Inflammatory macrophage treated with lipopolysaccharide for 1 hour (primary cell): ENCODE measurements at regions not wholly inside any gene's neighbourhood (a gene's known extent, or its start where the extent isn't known, plus 50 kb on each side); places are given as distances from the start of the nearest gene placed in this dataset.

ENCODE experiments used
- DNase-seq, 2 donors: peaks; one replicate each; pipeline ENCODE4 v3.0.0-alpha.2; 2020 to 2022

DNA sequence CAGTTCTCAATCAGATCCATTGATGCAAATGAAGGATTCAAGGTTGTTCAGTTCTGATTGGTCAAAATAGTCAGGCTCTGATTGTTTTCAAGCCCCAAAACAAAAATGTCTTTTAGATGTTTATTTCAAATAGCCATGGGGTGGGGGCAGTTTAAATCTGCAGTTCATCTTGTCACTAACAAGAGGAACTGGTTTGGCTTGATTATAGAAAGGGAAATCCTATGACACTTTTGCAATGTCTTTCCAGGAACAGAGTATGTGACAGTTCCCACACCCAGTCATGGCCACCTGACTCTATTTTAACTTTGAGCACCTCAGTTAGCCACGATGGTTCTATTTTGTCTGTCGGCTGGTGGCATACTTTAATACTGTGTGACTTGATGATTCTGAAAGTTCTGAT is 1544.1 kb downstream of the PLA2G4A start:
- peak; percentile 0 to 23 for DNase-seq

DNA sequence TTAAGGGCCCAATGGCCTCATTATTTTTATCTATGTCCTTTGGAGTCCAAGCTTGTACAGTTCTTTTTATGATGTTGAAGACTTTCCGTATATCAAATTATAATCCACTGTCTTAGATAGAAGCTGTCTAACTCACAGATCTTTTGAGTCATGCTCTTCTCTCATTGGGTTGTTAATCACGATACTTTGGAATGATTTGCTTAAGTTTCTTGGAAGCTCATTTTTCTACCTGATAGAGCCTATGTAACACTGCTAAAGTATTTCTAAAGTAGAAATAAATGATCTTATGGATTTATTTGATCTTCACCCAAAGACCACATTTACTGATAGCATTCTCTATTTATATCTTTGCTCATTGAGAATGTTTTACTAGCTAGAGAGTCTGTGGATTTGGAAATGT is 1554.1 kb downstream of the PLA2G4A start:
- DNase-seq: no peak

DNA sequence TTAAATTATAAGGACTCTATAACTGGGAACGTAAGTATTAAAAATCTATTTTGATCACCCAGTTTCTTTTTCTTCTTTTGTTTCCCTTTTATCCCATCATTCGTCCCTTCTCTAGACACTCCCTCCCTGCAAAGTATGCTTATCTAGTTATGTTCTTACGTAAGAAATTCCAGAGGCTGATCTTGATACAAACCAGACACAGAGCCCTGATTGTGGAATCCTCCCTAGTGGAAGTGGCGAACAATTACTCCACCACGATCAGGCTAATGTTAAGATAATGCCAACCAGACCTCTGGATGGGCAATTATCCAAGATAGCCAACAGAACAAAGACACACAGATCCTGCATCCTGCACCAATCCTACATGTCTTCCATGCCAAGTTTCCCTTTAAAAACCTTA is 1557.4 kb downstream of the PLA2G4A start:
- no peak for DNase-seq

DNA sequence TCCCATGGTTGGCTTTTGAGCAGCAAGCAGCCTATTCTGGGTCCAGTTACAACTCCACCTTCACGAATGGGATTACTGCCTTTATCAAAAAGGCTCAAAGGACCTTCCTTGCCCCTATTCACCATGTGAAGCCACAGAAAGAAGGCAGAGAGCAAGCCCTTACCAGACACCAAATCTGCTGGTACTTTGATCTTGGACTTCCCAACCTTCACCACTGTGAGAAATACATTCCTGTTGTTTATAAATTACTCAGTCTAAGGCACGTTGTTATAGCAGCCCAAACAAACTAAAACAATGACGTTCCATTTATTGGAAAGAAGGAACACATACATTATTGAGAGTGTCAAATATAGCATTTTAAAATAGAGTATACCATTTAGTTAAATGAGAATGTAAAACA is 1557.9 kb downstream of the PLA2G4A start:
- no peak for DNase-seq

DNA sequence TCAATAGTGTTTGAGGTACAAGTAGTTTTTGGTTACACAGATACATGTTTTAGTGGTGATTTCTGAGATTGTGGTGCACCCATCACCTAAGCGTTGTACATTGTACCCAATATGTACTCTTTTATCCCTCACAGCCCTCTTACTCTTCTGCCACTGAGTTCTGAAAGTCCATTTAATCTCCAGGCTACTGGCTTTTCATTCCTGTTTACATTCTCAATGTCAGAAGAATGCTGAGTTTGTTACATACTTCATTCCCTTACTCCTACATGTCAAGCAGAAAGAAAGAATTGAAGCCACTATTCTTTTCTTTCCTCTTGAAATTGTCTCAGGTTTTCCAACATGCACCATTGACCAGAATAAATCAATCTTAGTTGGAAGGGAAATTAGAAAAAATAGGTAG is 1565.9 kb downstream of the PLA2G4A start:
- DNase-seq: no peak

DNA sequence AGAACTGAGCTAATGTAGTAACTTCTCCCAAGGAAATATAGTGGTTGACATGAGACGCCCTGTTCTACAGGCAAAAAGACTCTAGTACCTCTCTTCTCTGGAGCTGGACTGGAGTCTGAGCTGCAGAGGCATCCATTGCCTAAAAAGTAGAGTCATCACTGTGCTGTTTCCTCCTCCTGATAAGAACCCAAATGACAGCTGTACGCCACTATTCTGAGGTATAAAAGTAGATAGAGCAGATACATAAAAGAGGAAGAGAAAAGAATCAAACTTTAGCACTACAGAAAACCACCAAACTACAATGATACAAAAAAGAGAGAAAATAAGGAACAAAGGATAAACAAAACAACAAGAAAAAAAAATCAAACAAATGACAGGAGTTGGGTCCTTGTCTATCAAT is 1568.8 kb downstream of the PLA2G4A start:
- DNase-seq: no peak

DNA sequence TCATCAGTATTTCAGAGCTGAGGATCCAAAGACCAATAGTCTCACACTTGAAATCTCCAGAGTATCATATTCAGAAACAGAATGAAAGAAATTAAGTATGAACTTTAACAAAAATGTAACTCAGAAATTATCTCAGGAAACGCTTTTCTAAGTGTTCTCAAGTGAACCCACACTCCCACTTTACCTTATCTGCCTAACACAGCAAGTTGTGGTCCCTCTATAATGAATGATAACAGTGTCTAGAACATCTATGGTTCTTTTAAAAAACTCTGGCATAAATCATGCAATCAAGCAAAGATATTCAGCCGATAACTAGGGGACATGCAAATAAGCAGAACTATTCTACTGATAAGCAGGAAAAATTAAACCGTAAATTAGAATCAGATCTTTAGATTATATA is 1574.2 kb downstream of the PLA2G4A start:
- DNase-seq: no peak

DNA sequence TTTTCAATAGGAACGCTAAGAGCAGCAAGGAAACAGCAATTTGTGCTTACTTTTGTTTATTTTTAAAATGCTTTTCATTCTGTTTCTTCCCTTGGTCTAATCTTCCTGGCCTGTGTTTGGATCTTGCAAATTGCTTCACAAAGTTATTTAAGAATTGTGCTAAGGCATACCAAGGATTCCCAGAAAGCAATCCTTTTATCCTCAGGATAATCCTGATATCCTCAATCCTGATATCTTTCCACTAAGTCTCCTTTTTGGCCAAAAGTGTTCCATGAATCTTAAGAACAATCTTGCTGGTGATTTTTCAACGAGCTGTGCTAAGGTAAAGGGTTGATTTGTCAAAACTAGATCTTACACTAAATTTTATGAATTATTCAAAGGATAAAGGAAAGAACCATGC is 1577.9 kb downstream of the PLA2G4A start:
- DNase-seq: no peak

DNA sequence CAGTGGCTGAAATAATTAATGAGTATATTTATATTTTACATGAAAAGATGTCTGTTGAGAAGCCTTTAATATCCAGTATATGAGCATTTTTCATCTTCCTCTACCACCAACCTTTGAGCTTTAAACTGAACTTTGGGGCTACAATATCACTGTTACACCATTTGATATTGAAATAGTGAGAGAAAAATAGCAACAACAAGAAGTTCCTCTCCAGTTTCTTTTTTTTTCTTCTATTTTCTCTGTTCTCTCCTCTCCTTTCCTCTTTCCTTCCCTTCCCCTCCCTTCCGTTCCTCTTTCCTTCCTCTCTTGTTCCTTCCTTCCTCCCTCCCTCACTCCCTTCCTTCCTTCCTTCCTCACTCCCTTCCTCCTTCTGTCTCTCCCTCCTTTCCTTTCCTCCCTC is 1591.4 kb downstream of the PLA2G4A start:
- no peak for DNase-seq

DNA sequence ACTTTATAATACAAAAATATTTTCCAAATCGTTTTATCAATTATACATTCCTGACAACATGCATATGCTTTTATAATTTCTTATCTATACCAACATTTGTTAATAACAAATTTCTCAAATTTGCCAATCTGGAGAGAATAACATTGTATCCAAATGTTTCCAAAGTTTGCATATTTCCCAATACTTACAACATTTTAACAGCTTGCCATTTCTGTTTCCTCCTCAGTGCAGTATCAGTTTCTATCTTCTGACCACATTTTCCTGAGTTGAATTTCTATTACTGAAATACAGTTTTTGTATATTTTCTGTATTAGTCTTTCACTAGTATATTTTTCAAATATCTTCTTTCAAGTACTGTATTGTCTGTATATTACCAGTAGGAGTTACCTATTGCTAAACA is 1594.3 kb downstream of the PLA2G4A start:
- DNase-seq: peak; percentile 40 to 65

DNA sequence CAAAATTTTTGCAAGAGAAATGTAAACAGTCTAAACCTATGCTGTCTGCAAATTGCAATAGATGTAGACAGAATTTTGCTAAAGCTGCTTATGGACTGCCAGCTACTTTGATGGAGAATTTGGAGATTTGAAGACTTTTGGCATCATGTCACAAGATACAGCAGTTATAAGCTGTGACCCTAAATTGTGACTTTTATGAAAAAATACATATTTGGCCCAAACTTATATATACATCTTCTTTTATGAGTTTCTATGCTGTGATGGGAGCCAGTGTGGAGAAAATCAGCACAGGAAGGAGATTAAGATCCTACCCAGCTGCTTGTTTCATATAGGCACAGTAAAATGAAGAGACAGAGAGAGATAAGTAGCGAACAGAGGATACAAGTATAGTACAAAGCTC is 1595.4 kb downstream of the PLA2G4A start:
- DNase-seq: no peak

DNA sequence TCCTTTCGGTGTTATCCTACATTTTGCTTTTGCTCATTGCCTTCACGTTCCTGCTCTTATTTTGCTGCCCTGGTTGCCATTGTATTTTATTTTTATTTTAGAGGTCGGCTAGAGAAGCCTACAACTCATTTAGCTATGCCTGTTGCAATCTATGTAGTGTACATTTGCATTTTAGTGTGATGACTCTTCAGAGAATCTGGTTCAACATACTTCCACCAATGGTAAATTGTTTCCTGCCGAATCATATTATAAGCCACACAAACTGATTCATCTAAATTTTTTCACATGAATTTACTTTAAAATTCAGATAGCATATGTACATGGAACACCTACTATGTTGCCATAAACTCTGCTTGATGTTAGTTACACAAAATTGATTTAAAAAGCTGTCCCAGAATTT is 1596.9 kb downstream of the PLA2G4A start:
- no peak for DNase-seq

DNA sequence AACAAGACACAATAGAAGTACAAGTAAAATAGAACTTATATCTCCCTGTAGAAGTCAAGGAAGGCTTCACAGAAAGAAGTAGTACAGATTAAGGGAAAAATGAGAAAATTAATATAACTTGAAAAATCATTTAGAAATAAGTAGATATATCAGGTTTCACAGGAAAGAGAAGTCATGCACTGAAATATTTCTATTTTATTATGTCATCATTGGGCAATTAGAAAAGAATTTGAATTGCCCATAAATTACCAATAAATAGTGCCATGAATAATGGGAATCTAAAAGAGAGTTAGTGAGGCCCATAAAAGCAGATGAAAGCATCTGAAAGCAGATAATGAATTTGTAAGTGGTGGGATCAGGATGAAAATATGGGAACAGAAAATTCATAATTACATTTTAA is 1597.8 kb downstream of the PLA2G4A start:
- no peak for DNase-seq

DNA sequence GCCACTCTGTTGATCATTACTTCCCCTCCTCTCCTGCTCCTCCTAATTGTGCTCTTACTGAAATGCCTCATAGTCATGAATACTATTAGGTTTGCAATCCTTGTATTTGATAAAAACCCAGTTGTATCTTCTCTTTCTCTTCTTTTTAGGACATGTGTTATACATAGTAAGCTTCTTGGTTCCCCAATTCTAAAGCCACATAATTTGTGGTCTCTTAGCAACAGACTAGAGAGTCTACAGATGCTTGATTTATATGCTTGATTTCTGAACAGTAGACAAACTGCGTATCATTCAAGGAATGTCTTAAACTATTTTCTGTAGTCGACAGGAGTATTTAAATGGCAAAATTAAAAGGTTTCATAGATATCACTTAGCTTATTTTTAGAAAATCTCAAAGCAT is 1598.9 kb downstream of the PLA2G4A start:
- no peak for DNase-seq

DNA sequence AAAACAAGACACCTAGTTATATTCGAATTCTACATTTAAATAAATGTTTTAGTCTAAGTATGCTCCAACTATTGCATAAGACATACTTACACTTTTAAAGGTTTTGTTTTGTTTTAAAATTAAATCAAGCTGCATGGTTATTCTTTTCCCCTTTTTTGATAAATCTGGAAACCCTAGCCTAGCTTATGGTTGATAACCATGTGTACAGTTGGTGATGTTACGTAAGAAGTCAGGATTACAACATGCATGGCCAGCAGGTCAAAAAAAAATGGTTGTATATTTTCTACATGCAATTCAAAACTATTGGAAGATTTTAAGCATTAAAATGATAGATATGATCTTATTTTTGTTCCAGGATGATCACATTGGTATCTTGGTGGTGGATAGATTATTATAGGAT is 1600.6 kb downstream of the PLA2G4A start:
- DNase-seq: no peak

DNA sequence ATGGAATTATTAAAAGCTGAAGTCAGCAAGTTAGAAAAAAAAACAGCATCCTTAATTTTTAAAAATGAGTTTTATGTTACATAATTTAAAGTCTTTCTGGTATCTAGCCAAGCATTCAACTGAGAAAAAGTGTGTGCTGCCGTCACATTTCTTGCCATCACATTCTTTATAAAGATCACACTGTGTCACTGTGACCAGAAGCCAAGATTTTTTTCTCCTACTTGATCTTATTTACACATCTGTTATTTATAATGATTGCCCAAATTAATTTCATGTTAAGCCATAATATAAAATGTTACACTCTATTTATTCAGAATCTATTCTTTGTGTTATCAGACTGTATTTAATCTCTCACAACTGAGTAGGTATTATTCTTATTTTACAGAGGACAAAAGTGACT is 1603.7 kb downstream of the PLA2G4A start:
- DNase-seq: no peak

DNA sequence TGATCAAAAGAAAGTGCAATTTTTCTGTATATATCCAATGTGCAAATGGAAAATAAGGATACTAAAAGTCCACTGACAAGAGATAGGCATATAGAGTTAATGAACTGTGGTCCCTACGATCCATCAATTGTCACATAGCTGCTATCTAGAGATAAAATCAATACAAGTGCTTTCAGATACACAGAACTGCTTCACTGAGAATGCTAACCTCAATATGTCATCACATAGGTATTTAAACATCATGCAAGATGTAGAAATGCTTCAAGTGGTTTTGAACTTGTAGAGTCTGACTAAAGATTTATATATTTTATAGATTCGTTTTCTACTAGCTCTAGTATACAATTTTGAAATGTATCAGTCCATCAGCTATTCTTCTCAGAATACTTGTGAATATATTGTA is 1604.7 kb downstream of the PLA2G4A start:
- DNase-seq: no peak

DNA sequence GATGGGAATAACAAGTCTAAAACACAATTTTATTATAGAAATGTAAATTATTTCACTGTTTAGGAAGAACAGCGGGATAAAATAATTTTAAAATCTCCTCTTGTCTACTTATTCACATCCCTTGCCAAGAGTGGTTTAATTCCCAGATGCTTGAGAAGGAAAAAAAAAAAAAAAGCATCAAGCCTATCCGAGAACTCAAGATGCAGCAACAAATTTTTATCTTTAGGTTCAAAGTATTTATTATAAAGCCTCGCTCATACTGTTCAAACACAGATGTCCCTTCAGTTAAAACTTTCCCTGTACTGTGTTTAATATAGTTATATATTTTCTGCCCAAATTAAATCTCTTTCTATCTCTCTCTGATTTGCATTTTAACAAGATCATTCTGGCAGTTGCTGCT is 1615.8 kb downstream of the PLA2G4A start:
- DNase-seq: no peak

DNA sequence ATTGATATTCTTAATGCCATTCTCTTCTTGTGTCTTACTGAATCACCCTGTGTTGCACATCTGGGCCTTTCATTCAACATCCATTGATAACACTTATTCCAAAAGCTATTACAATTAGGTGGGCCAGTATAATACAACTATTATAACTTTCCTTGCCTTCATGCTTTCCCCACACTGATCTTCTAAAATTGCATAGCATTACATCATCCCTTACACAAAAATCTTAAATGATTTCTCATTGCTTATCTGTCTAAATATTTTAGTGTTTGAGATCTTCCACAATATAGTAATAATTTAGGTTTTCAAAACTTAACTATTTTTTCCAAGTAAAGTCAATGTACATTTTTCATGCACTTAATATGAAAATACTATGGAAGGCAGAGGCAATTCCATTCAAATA is 1634.1 kb downstream of the PLA2G4A start:
- no peak for DNase-seq

DNA sequence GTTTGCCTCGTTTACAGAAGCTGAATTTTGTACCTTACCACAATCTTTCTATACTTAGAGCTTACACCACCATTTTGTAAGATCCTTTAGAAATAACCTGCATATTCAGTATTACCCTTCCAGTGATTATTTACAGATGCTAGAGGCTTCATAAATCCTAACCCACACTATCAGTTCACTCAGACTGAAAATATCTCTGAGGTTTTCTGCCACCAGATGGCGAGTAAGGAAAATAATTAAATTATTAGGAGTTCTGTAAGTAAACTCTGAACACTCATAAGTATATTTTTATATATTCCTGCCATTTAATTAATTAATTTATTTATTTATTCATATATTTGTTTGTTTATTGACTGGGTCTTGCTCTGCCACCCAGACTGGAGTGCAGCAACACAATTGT is 1635.2 kb downstream of the PLA2G4A start:
- DNase-seq: no peak

DNA sequence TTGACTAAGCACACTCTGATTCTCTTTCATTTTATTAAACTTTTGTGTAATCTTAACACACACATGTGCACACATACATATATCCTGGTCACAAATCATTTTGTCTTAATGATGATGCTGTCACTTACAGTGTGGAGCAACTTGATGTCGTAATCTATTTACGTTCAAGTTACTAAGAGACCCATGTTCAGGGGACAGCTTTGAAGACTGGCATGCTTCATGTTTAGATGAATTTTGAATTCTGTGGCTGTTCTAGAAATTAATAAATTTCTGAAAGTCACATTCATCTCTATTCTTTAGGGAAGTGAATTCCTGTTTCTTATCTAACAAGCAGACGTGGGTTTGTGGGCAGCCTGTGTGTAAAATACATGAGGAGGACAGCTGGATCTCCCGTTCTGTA is 1637.8 kb downstream of the PLA2G4A start:
- no peak for DNase-seq

DNA sequence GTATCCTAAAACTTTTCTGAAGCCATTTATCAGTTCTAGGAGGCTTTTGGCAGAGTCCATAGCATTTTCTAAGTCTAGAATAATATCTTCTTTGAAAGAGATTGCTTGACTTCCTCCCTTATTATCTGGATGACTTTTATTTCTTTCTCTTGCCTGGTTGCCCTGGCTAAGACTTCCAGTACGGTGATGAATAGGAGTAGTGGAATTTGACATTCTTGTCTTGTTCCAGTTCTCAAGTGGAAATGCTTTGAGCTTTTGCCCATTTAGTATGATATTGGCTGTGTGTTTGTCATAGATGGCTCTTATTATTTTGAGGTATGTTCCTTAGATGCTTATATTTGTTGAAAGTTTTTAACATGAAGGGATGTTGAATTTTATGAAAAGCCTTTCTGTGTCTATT is 1647.9 kb downstream of the PLA2G4A start:
- no peak for DNase-seq

DNA sequence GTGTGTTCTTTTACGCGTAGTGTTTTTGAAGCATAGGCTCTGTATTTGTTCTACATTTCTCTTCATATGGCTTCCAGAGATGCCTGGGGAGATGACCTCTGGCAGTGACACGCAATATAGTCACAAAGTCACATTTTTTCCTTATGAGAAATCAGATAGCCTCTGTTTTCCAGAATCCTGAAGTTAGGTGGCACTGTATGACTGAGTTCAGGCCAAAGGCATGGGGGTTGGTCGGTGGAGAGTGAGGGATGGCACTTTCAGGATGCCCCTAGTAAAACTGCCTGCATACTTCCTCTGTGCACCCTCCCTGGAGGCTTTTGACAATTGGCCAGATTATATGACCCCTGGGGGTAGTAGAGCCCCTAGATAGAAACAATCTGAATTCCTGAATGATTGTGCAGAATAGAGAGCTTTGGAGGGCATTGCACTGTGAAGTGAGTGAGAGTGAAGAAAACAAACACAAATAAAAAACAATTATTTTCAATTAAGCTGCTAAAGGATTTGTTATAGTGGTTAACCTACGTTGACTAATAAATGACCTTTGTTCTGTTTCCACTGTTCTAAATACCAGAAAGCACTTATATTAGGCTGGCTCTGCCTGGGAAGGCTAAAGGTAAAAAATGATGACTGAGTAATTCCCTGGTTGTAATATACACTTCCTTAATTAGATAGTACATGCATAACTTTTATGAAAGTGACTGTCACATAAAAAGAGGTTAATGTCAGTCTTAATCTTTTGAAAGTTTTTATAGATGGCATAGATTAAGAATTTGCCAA is 1660.8 kb downstream of the PLA2G4A start:
- DNase-seq: no peak

DNA sequence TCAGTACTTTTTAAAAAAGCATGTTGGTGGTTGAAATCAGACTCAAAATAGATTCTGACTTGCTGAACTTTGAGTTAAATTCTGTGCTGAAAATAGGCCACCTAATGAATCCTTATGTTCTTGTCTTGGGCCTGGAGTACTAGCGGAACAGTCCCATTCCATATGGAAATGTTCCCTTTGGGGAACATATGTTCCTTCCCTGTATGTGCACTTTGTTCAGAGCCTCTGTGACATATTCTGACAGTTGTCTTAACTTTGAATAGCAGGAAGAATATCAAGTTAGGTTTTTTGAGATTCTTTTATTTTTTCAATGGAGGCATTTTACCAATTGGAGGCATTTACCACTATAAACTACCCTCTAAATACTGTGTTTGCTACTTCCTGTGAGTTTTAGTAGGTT is 1667.8 kb downstream of the PLA2G4A start:
- DNase-seq: no peak

DNA sequence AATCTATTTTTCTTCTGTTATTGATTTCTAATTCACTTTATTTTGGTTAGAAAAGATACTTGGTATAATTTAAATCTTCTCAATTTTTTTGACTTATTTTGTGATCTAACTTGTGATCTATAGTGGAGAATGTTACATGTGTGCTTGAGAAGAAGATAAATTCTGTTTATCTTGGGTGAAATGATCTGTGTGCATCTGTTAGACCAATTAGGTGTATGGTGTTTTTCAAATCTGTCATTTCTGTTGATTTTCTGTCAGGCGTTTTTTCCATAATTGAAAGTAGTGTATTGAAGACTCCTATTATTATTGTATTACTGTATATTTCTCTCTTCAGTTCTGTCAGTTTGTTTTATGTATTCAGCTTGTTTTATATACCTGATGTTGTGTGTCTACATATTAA is 1668.3 kb downstream of the PLA2G4A start:
- DNase-seq: no peak

DNA sequence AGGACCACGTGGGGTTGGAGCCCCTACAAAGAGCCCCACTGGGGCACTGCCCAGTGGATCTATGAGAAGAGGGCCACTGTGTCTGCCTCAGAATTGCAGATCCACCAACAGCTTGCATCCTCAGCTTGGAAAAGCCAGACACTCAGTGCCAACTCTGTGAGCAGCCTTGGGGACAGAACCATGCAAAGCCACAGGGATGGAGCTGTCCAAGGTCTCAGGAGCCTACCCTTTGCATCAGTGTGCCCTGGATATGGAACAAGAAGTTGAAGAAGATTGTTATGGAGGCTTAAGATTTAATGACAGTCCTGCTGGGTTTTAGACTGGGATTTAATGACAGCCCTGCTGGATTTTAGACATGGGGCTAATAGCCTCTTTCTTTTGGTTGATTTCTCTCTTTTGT is 1670.9 kb downstream of the PLA2G4A start:
- DNase-seq: no peak
